Natural killer cell (primary cell): ENCODE measurements at regions not wholly inside any gene's neighbourhood (a gene's known extent, or its start where the extent isn't known, plus 50 kb on each side); places are given as distances from the start of the nearest gene placed in this dataset.

Experiments used
- ATAC-seq, 3 donors: fragments of 150-1000 bp in 2 of 3; fragments of 200-7000 bp in 1 of 3; cut with Tn5 transposase; 1 replicate in 1 of 3; 2 replicates in 2 of 3; pipeline ENCODE4 v1.10.0; 2021; ENCODE audit warnings: mild to moderate bottlenecking in 2 of 3, moderate library complexity in 2 of 3
- DNase-seq, 2 donors: peaks; one replicate each; pipeline versions ENCODE4 v3.0.0 to v3.0.0-alpha.2; 2013 to 2021; ENCODE audit warnings: mixed read lengths in 1 of 2
- H3K27ac ChIP-seq: one replicate; pipeline ENCODE4 v1.5.1; 2013; ENCODE audit warnings: mild to moderate bottlenecking, low read length
- H3K27me3 ChIP-seq: one replicate; pipeline ENCODE4 v1.6.1; 2013; ENCODE audit warnings: low read length; ENCODE audit not compliant: control insufficient read depth, insufficient read depth
- H3K36me3 ChIP-seq: one replicate; pipeline ENCODE4 v1.6.1; 2013; ENCODE audit warnings: low read length; ENCODE audit not compliant: control insufficient read depth, insufficient read depth
- H3K4me1 ChIP-seq: one replicate; pipeline ENCODE4 v1.6.1; 2013; ENCODE audit warnings: low read length; ENCODE audit not compliant: control insufficient read depth, insufficient read depth
- H3K4me3 ChIP-seq: one replicate; pipeline ENCODE4 v1.5.1; 2013; ENCODE audit warnings: low read length
- H3K9me3 ChIP-seq: one replicate; pipeline ENCODE4 v1.6.1; 2013; ENCODE audit warnings: low read length; ENCODE audit not compliant: control insufficient read depth, insufficient read depth
- H3K27ac Mint-ChIP-seq, 2 donors: one replicate each; pipeline ENCODE4 v1.8.0; 2022; ENCODE audit warnings: mild to moderate bottlenecking in 2 of 2, mixed read lengths in 2 of 2, moderate library complexity in 1 of 2
- H3K27me3 Mint-ChIP-seq, 2 donors: one replicate each; pipeline ENCODE4 v1.8.0; 2022; ENCODE audit warnings: low read depth in 2 of 2, mixed read lengths in 2 of 2
- H3K36me3 Mint-ChIP-seq: one replicate; pipeline ENCODE4 v1.8.0; 2022; ENCODE audit warnings: mixed read lengths
- H3K4me1 Mint-ChIP-seq, 2 donors: one replicate each; pipeline ENCODE4 v1.8.0; 2022; ENCODE audit warnings: mixed read lengths in 2 of 2
- H3K4me3 Mint-ChIP-seq: one replicate; pipeline ENCODE4 v1.8.0; 2022; ENCODE audit warnings: mild to moderate bottlenecking, moderate library complexity, mixed read lengths
- H3K9me3 Mint-ChIP-seq, 2 donors: one replicate each; pipeline ENCODE4 v1.8.0; 2022; ENCODE audit warnings: mixed read lengths in 2 of 2
- WGBS: methylation state at CpG from one replicate; pipeline ENCODE4 v1.1.7; 2013; ENCODE audit warnings: missing lambda C conversion rate; ENCODE audit not compliant: insufficient coverage; 5-methylcytosine and 5-hydroxymethylcytosine counted together
- intact Hi-C: fragments of 100-400 bp; cut with micrococcal nuclease; formaldehyde crosslinking; loops from one replicate; pipeline ENCODE4 v1.14.2; 2022
- TF ChIP-seq, protein P1 (sequence below): fragments of 200-600 bp; IDR thresholded peaks from one replicate; pipeline ENCODE4 v1.8.0; 2022; ENCODE audit warnings: antibody characterized with exemption

DNA sequence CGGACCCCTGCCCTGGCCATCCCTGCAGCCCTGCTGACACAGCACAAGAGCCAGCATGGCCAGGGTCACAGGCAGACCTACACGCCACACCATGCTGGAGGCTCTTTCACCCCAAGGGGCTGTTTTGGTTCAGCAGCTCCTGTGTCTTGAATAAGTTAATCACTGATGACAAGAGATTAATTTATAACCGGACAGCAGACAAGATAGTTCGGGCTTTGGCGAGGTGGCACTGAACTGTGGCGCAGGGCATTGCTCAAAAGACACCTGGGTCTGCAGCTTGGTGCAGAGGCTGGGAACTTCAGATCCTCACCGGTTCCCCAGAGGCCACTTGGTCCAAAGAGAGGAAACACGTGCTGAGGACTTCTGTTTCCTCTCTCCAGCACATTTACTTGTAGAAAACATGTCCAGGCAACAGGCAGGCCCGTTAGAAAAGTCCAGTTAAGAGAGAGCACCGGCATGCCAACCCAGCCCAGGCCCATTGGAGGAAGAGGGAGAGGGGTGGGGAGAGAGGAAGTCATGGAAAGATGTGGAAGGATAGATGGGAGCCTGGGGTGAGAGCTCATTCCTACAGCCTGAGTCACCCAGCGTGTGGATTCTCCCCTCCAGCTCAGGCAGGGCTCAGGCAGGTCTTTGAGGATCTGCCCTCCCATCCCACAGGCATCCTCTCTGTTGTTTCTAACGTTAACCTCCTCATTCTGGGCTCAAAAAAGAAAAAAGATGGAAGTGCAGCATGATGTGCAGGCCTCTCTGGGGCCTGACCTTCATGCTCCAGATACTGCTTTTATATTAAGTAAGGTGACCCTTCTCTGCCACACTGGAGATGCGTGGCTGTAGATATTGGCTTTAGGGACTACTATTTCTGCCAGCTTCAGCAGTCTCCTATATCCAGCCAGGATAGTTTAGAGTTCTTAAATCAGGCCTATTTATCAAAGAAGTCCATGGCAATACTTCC is 80.0 kb upstream of the HNF1B start:
- Mint-ChIP-seq H3K27me3 (peaks cover 3 to 5% of the 10 kb centered on the region in 2 donors), H3K27ac (no peak overlapping the region), H3K9me3 (no peaks in the 10 kb centered on the region), H3K4me3 (no peak overlapping the region), H3K36me3 (no peaks in the 10 kb centered on the region), H3K4me1 (no peaks in the 10 kb centered on the region)
- Histone ChIP-seq H3K4me1 (peaks cover 24% of the 10 kb centered on the region), H3K36me3 (no peaks in the 10 kb centered on the region), H3K27ac (no peak overlapping the region), H3K27me3 (no peaks in the 10 kb centered on the region), H3K4me3 (no peak overlapping the region), H3K9me3 (no peaks in the 10 kb centered on the region)
- TF ChIP-seq, protein P1, sequence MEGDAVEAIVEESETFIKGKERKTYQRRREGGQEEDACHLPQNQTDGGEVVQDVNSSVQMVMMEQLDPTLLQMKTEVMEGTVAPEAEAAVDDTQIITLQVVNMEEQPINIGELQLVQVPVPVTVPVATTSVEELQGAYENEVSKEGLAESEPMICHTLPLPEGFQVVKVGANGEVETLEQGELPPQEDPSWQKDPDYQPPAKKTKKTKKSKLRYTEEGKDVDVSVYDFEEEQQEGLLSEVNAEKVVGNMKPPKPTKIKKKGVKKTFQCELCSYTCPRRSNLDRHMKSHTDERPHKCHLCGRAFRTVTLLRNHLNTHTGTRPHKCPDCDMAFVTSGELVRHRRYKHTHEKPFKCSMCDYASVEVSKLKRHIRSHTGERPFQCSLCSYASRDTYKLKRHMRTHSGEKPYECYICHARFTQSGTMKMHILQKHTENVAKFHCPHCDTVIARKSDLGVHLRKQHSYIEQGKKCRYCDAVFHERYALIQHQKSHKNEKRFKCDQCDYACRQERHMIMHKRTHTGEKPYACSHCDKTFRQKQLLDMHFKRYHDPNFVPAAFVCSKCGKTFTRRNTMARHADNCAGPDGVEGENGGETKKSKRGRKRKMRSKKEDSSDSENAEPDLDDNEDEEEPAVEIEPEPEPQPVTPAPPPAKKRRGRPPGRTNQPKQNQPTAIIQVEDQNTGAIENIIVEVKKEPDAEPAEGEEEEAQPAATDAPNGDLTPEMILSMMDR: no peak
- WGBS: 44% methylated on average over 13 of the region's 13 CpGs
- intact Hi-C loops: no loop called here
- ATAC-seq: no peak
- no peak for DNase-seq

DNA sequence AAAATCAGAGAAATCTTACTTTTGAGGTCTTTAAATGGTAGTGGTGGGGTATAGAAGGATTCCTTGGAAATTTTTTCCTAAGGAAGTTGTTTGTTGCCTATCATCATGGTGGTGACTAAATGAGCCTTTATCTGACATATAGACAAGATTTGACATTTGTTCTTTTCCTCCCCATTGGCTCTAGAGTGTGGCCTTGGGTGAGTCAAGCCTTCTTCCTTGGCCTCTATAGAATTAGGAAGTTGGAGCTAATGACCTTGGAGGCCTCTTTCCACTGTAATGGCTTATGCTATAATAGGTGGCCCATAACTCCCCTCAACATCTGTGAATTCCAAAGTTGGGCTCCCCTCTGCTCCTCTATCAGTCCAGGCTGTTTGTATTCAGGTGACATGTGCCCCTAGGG is 79.1 kb upstream of the HNF1B start:
- Mint-ChIP-seq H3K27ac (no peak overlapping the region), H3K4me3 (no peak overlapping the region), H3K36me3 (no peaks in the 10 kb centered on the region), H3K4me1 (no peaks in the 10 kb centered on the region), H3K9me3 (no peaks in the 10 kb centered on the region), H3K27me3 (peaks cover 3 to 5% of the 10 kb centered on the region in 2 donors)
- Histone ChIP-seq H3K27me3 (no peaks in the 10 kb centered on the region), H3K27ac (no peak overlapping the region), H3K4me1 (peaks cover 24% of the 10 kb centered on the region), H3K4me3 (no peak overlapping the region), H3K9me3 (no peaks in the 10 kb centered on the region), H3K36me3 (no peaks in the 10 kb centered on the region)
- TF ChIP-seq, protein P1: no peak
- intact Hi-C loops: no loop called here
- ATAC-seq (no peak), DNase-seq (no peak)

DNA sequence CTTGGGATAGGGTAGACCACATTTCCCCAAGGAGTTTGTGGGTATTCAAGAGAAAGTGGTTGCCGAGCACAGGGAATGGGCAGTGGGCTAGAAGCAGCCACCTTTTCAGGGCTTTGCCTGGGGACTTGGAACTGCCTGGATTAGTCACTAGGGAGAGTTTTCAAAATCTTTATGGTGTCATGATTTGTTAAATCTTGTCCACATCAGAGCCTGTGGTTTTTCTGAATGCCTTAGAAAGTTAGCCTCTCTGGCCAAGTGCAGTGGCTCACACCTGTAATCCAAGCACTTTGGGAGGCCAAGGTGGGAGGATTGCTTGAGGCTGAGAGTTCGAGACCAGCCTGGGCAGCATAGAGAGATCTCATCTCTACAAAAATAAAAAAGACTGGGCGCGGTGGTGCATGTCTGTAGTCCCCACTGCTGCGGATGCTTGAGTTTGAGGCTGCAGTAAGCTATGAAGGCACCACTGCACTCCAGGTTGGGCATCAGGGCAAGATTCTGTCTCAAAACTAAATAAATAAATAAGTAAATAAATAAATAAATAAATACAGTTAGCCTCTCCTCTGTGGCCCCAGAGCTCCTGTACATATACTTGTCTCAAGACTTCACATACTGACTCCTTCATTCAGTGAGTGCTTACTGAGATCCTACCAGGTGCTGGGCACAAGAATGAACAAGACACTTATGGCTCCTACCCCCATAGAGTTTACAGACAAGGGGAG is 76.3 kb upstream of the HNF1B start:
- 89% methylated on average over 4 of the region's 5 CpGs for WGBS
- no peak overlapping the region for H3K4me3 ChIP-seq
- H3K27ac Mint-ChIP-seq: no peak overlapping the region

More for the DNA sequence above, 76.3 kb upstream of the HNF1B start:
- TF ChIP-seq, protein P1: no peak
- peaks cover 18% of the 10 kb centered on the region for H3K4me1 ChIP-seq
- no peaks in the 10 kb centered on the region for H3K36me3 Mint-ChIP-seq
- H3K36me3 ChIP-seq: no peaks in the 10 kb centered on the region
- DNase-seq (no peak), ATAC-seq (no peak)
- no peak overlapping the region for H3K27ac ChIP-seq
- no peaks in the 10 kb centered on the region for H3K27me3 ChIP-seq
- H3K4me1 Mint-ChIP-seq: no peaks in the 10 kb centered on the region
- H3K4me3 Mint-ChIP-seq: no peak overlapping the region
- H3K9me3 Mint-ChIP-seq: no peaks in the 10 kb centered on the region
- H3K9me3 ChIP-seq: no peaks in the 10 kb centered on the region
- H3K27me3 Mint-ChIP-seq: no peaks in the 10 kb centered on the region
- intact Hi-C loops: no loop called here
